Lower lobe of right lung (tissue), 2 donors: ENCODE measurements at regions not wholly inside any gene's neighbourhood (a gene's known extent, or its start where the extent isn't known, plus 50 kb on each side); places are given as distances from the start of the nearest gene placed in this dataset.

Experiments used
- ATAC-seq, 2 donors: fragments of 200-7000 bp; cut with Tn5 transposase; one replicate each; pipeline ENCODE4 v1.9.1; 2020 to 2022; ENCODE audit warnings: mild to moderate bottlenecking in 2 of 2, moderate library complexity in 2 of 2
- DNase-seq: peaks from one replicate; pipeline ENCODE4 v3.0.0-alpha.2; 2020
- H3K27ac ChIP-seq: fragments of 200-600 bp; one replicate; pipeline ENCODE4 v1.8.0; 2022
- H3K27me3 ChIP-seq: fragments of 200-600 bp; one replicate; pipeline ENCODE4 v1.8.0; 2022; ENCODE audit warnings: low read depth
- H3K36me3 ChIP-seq: fragments of 200-600 bp; one replicate; pipeline ENCODE4 v1.8.0; 2022; ENCODE audit warnings: mild to moderate bottlenecking
- H3K4me1 ChIP-seq: fragments of 200-600 bp; one replicate; pipeline ENCODE4 v1.8.0; 2022
- H3K4me3 ChIP-seq: fragments of 200-600 bp; one replicate; pipeline ENCODE4 v1.8.0; 2022; ENCODE audit warnings: mild to moderate bottlenecking
- H3K9me3 ChIP-seq: fragments of 200-600 bp; one replicate; pipeline ENCODE4 v1.8.0; 2022
- intact Hi-C: fragments of 100-400 bp; cut with DNase I; formaldehyde crosslinking; loops from one replicate; pipeline ENCODE4 v1.11.0; 2022
- TF ChIP-seq, protein P1 (sequence below): fragments of 200-600 bp; IDR thresholded peaks from one replicate; pipeline ENCODE4 v1.8.0; 2022; ENCODE audit warnings: antibody characterized with exemption, mild to moderate bottlenecking
- donor health status: DM: no; HTN: yes; CAD: no; lungs with severe emphysema.

DNA sequence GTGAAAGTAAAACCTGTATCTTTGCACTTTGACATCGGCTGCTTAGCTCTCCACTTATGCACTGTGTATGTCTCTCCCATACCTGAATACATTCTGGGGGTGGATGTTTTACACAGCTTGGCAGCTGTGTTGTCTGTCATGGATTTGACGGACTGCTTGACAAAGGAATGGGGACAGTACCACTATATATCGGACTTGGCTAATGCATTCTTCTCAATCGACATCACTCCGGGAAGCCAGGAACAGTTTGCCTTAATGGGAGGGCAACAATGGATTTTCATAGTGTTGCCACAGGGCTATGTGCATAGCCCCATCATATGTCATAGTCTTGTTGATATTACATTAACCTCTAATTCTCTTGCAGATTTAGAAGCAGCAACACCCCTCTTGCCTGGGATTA is 1008.3 kb downstream of the DNAH5 start:
- Histone ChIP-seq H3K9me3 (no peaks in the 10 kb centered on the region), H3K36me3 (no peaks in the 10 kb centered on the region), H3K27me3 (no peaks in the 10 kb centered on the region), H3K4me3 (no peak overlapping the region), H3K4me1 (no peaks in the 10 kb centered on the region), H3K27ac (no peak overlapping the region)
- ATAC-seq: no peak
- no peak for DNase-seq
- intact Hi-C loops: no loop called here
- TF ChIP-seq, protein P1, sequence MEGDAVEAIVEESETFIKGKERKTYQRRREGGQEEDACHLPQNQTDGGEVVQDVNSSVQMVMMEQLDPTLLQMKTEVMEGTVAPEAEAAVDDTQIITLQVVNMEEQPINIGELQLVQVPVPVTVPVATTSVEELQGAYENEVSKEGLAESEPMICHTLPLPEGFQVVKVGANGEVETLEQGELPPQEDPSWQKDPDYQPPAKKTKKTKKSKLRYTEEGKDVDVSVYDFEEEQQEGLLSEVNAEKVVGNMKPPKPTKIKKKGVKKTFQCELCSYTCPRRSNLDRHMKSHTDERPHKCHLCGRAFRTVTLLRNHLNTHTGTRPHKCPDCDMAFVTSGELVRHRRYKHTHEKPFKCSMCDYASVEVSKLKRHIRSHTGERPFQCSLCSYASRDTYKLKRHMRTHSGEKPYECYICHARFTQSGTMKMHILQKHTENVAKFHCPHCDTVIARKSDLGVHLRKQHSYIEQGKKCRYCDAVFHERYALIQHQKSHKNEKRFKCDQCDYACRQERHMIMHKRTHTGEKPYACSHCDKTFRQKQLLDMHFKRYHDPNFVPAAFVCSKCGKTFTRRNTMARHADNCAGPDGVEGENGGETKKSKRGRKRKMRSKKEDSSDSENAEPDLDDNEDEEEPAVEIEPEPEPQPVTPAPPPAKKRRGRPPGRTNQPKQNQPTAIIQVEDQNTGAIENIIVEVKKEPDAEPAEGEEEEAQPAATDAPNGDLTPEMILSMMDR: no peak

DNA sequence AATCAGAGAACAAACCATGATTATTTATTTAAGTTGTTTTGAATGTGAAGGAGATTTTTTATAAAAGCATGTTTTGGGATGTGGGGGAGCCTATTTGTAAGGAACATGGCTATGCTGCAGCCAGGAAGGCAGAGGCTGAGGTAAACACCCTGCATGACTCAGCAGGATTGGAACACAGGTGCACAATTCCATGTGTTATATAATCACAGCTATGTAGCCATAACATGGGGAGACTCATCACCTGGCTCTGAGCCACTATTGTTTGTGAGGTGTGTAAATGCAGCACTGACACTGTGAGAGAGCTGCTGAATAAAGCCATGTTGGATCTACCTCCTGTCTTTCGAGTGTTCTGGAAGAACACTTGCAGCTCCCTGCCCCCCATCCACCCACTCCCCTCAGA is 1009.8 kb downstream of the DNAH5 start:
- Histone ChIP-seq H3K9me3 (no peaks in the 10 kb centered on the region), H3K36me3 (no peaks in the 10 kb centered on the region), H3K4me3 (no peak overlapping the region), H3K27me3 (no peaks in the 10 kb centered on the region), H3K27ac (no peak overlapping the region), H3K4me1 (no peaks in the 10 kb centered on the region)
- intact Hi-C loops: no loop called here
- ATAC-seq: no peak
- TF ChIP-seq, protein P1: no peak
- DNase-seq: no peak

DNA sequence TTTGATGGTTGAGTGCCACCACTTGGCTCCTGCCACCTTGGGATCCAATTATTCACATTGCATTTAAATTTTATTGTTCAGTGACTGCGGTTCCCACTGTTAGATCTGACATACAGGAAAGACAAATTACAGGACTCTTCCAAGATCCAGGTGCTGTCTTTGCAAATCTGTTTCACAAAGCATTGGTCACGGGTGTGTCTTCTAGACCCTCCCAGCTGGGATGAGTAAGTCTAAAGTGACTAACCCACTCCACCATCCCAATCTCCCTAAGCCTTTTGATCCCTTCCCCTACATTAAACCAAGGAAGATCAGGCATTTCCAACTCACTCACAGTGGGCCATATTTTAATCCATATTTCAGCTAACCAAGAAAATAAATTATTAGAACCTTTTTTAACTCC is 1016.3 kb upstream of the CTNND2 start:
- Histone ChIP-seq H3K36me3 (no peaks in the 10 kb centered on the region), H3K4me3 (no peak overlapping the region), H3K4me1 (no peaks in the 10 kb centered on the region), H3K27ac (no peak overlapping the region), H3K9me3 (no peaks in the 10 kb centered on the region), H3K27me3 (no peaks in the 10 kb centered on the region)
- DNase-seq (no peak), ATAC-seq (no peak)
- intact Hi-C loops: no loop called here
- TF ChIP-seq, protein P1: no peak

DNA sequence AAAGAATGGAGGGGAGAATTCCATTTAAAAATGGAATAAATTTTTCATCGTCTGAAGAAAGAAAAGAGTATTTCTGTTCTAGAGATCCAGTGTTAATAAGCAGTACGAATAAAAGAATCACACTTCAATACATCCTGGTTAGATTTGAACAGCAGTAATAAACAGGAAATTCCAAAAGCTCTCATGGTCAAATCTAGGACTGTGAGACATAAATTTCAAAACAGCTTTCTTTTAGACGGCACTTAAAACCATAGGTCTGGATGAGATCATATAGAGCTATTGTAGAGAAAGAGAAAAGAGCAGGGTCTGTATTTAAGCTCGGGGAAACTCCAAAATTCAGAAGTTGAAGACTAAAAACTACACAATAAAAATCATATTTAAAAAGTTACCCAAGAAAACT is 1006.9 kb upstream of the CTNND2 start:
- DNase-seq: no peak
- H3K36me3 ChIP-seq: no peaks in the 10 kb centered on the region
- no peaks in the 10 kb centered on the region for H3K27me3 ChIP-seq
- H3K4me1 ChIP-seq: no peaks in the 10 kb centered on the region
- TF ChIP-seq, protein P1: no peak
- H3K4me3 ChIP-seq: no peak overlapping the region
- ATAC-seq: no peak
- no peaks in the 10 kb centered on the region for H3K9me3 ChIP-seq
- H3K27ac ChIP-seq: no peak overlapping the region
- intact Hi-C loops: no loop called here

DNA sequence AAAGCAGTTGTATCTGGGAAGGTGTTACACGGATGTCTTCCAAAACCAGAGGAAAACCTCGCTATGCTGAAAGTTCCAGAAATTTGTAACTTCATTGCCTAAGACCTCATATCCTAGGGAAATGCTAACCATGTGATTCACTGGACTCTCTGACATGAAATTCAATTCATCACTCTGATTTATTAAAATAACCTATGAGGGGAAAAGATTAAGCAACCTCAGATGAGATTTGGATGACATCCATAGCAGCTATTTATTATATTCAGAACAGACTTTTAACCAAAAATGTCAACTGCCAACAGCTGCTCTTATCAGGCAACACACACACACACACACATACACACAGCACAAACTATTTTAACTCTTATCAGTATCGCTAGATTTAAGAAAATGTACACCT is 1006.4 kb upstream of the CTNND2 start:
- H3K27ac ChIP-seq: no peak overlapping the region
- H3K36me3 ChIP-seq: no peaks in the 10 kb centered on the region
- no peak for DNase-seq
- TF ChIP-seq, protein P1: no peak
- no peak overlapping the region for H3K4me3 ChIP-seq
- intact Hi-C loops: no loop called here
- no peaks in the 10 kb centered on the region for H3K9me3 ChIP-seq
- H3K27me3 ChIP-seq: no peaks in the 10 kb centered on the region
- ATAC-seq: no peak
- no peaks in the 10 kb centered on the region for H3K4me1 ChIP-seq

DNA sequence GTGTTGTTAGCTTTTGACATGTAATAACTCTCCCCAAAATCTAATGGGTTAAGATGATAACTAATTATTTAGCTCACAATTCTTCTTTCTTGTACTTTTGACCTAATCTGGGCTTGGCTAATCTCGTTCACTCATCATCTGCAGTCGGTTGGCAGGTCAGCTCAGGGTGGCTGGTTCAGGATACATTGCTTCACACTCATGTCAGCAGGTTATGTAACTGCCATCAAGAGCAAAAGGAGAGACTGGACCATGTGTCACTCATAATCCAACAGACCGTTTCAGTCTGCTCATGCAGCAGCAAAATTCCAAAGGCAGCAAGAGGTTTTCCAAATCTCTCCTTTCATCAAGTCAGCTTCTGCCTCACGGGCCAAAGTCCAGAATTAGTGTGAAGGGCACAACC is 998.4 kb upstream of the CTNND2 start:
- intact Hi-C loops: no loop called here
- H3K36me3 ChIP-seq: no peaks in the 10 kb centered on the region
- H3K4me1 ChIP-seq: no peaks in the 10 kb centered on the region
- H3K27me3 ChIP-seq: no peaks in the 10 kb centered on the region
- no peak for ATAC-seq
- DNase-seq: no peak
- no peak overlapping the region for H3K4me3 ChIP-seq
- no peak overlapping the region for H3K27ac ChIP-seq
- TF ChIP-seq, protein P1: no peak
- no peaks in the 10 kb centered on the region for H3K9me3 ChIP-seq
